ENCODE measurements at regions not wholly inside any gene's neighbourhood (a gene's known extent, or its start where the extent isn't known, plus 50 kb on each side); places are given as distances from the start of the nearest gene placed in this dataset.

- no peak for TF ChIP-seq E2F4 (CRISPR knock-in tag; IDR thresholded peaks at IDR 0.05; ENCODE audit: borderline replicate concordance, low read depth)
- TF ChIP-seq ZNF512 (CRISPR knock-in tag; IDR thresholded peaks at IDR 0.05; ENCODE audit: borderline replicate concordance), result no peak
- no peak for TF ChIP-seq ZBTB43 (CRISPR knock-in tag; IDR thresholded peaks at IDR 0.05)
- no peak for TF ChIP-seq ATF6 (CRISPR knock-in tag; IDR thresholded peaks at IDR 0.05)
- no peak for TF ChIP-seq CREB1 (CRISPR knock-in tag; IDR thresholded peaks at IDR 0.05)
These were observed 1114.6 kb upstream of the KLHL29 start (continued) for GRCh38 chr2:22270341-22270740.

- peaks cover 14% of the 10 kb centered on the region for H3K9me3 Mint-ChIP-seq
- H3K4me1 Mint-ChIP-seq, result peaks cover 18% of the 10 kb centered on the region
- no peak overlapping the region for H3K27ac Mint-ChIP-seq
- H3K27me3 Mint-ChIP-seq (ENCODE audit: low read depth), result no peaks in the 10 kb centered on the region
- peaks cover 7% of the 10 kb centered on the region for H3K36me3 Mint-ChIP-seq
- no peak for DNase-seq (ENCODE audit: low spot score)
- ATAC-seq, result no peak
- H3K4me3 Mint-ChIP-seq, result no peak overlapping the region
- CTCF ChIA-PET, result no interaction called here
- POLR2A ChIA-PET, result no interaction called here
- no peak for TF ChIP-seq ZNF281 (CRISPR knock-in tag; IDR thresholded peaks at IDR 0.05)
- no peak for TF ChIP-seq IRF1 (CRISPR knock-in tag; IDR thresholded peaks at IDR 0.05)
- no peak for TF ChIP-seq NFATC4 (CRISPR knock-in tag; IDR thresholded peaks at IDR 0.05)
- no peak for TF ChIP-seq MLX (CRISPR knock-in tag; IDR thresholded peaks at IDR 0.05)
- TF ChIP-seq ZNF232 (CRISPR knock-in tag; IDR thresholded peaks at IDR 0.05), result no peak
- TF ChIP-seq SMAD3 (CRISPR knock-in tag; IDR thresholded peaks at IDR 0.05; ENCODE audit: borderline replicate concordance), result no peak
- TF ChIP-seq ATF3 (CRISPR knock-in tag; conservative IDR thresholded peaks at IDR 0.05), result no peak
- no peak for TF ChIP-seq ZNF219 (CRISPR knock-in tag; IDR thresholded peaks at IDR 0.05; ENCODE audit: borderline replicate concordance)
- no peak for TF ChIP-seq E2F1 (CRISPR knock-in tag; IDR thresholded peaks at IDR 0.05)
- TF ChIP-seq PREB (CRISPR knock-in tag; IDR thresholded peaks at IDR 0.05; ENCODE audit: borderline replicate concordance), result no peak
- TF ChIP-seq ZNF512 (CRISPR knock-in tag; IDR thresholded peaks at IDR 0.05; ENCODE audit: borderline replicate concordance), result no peak
- TF ChIP-seq ERG (CRISPR knock-in tag; IDR thresholded peaks at IDR 0.05), result no peak
- TF ChIP-seq ZBTB43 (CRISPR knock-in tag; IDR thresholded peaks at IDR 0.05), result no peak
These were observed 1111.1 kb upstream of the KLHL29 start for GRCh38 chr2:22273853-22274252.

Measured in WTC11 (cell line).